GM12878 (cell line): ENCODE measurements at regions not wholly inside any gene's neighbourhood (a gene's known extent, or its start where the extent isn't known, plus 50 kb on each side); places are given as distances from the start of the nearest gene placed in this dataset.

Source experiments
- ATAC-seq: fragments of 200-7000 bp; cut with Tn5 transposase; 3 replicates; pipeline ENCODE4 v1.9.1; 2020; ENCODE audit warnings: mild to moderate bottlenecking, moderate library complexity
- BruUV-seq: library from RNA; stranded (reverse); fragments of 400-500 nt; replicated peaks from 2 replicates; lab custom pipeline; 2021; lab: Mats Ljungman, UMichigan
- CTCF ChIA-PET: fragments of 300-600 bp; sonication (Branson Sonifier 250); formaldehyde crosslinking; extraction: SDS; loops from one replicate; lab custom pipeline; 2021; ENCODE audit warnings: inconsistent platforms; lab: Yijun Ruan, JAX
- POLR2A ChIA-PET: fragments of 350-600 bp; formaldehyde crosslinking; extraction: SDS; loops from one replicate; lab custom pipeline; 2021; ENCODE audit warnings: inconsistent platforms; lab: Charles Lee
- RAD21 ChIA-PET: fragments of 300-600 bp; sonication (Branson Sonifier 250); formaldehyde crosslinking; loops from one replicate; lab custom pipeline; 2023; ENCODE audit warnings: antibody characterized with exemption; ENCODE audit not compliant: unreplicated experiment; lab: Charles Lee
- SMC1A ChIA-PET: fragments of 300-600 bp; sonication (Branson Sonifier 250); formaldehyde crosslinking; loops from one replicate; lab custom pipeline; 2023; ENCODE audit not compliant: unreplicated experiment, uncharacterized antibody; lab: Charles Lee
- DNase-seq: peaks from one replicate; pipeline ENCODE4 v3.0.0-alpha.2; 2011; ENCODE audit warnings: low read depth, low spot score
- FAIRE-seq: peaks from 3 replicates; lab custom pipeline; 2011; peaks lifted over from hg19 to GRCh38; lab: Jason Lieb, UNC
- H2AFZ ChIP-seq: 2 replicates; pipeline ENCODE4 v1.6.0; 2011; ENCODE audit warnings: low read depth, low read length, control low read depth; ENCODE audit not compliant: control insufficient read depth
- H3K27ac ChIP-seq: 2 replicates; pipeline ENCODE4 v1.5.1; 2011; ENCODE audit warnings: control low read depth; ENCODE audit not compliant: control insufficient read depth, insufficient read depth
- H3K27me3 ChIP-seq, 2 experiments: replicated peaks in 1 of 2; 2 replicates each; pipeline versions ENCODE4 v1.6.0 to v1.6.1; 2011; ENCODE audit warnings: low read length in 1 of 2; ENCODE audit not compliant: control insufficient read depth in 2 of 2, insufficient read depth in 2 of 2
- H3K36me3 ChIP-seq, 2 experiments: 2 replicates each; pipeline ENCODE4 v1.5.1; 2011; ENCODE audit warnings: low read length in 1 of 2; ENCODE audit not compliant: control insufficient read depth in 2 of 2, insufficient read depth in 2 of 2
- H3K4me1 ChIP-seq: 2 replicates; pipeline ENCODE4 v1.6.1; 2011; ENCODE audit warnings: mild to moderate bottlenecking, low read length, moderate library complexity, mixed read lengths; ENCODE audit not compliant: control insufficient read depth, insufficient read depth
- H3K4me2 ChIP-seq: 2 replicates; pipeline ENCODE4 v1.6.0; 2011; ENCODE audit warnings: control low read depth; ENCODE audit not compliant: control insufficient read depth, insufficient read depth
- H3K4me3 ChIP-seq: fragments of 200-600 bp; sonication (generic); 2 replicates; pipeline ENCODE4 v1.5.1; 2016
- H3K79me2 ChIP-seq: 2 replicates; pipeline ENCODE4 v1.6.0; 2011; ENCODE audit warnings: low read length; ENCODE audit not compliant: control insufficient read depth, insufficient read depth
- H3K9ac ChIP-seq: 2 replicates; pipeline ENCODE4 v1.8.0; 2011; ENCODE audit warnings: low read length, control low read depth, mixed read lengths; ENCODE audit not compliant: control insufficient read depth, insufficient read depth
- H3K9me3 ChIP-seq: replicated peaks from 3 replicates; pipeline ENCODE4 v1.5.1; 2011; ENCODE audit warnings: mild to moderate bottlenecking, low read length; ENCODE audit not compliant: control insufficient read depth, insufficient read depth
- H4K20me1 ChIP-seq: 2 replicates; pipeline ENCODE4 v1.6.0; 2011; ENCODE audit not compliant: control insufficient read depth, insufficient read depth
- CREB1 ChIP-seq: IDR thresholded peaks from 2 replicates; pipeline ENCODE4 v1.6.1; 2012; ENCODE audit warnings: low read depth, mild to moderate bottlenecking, inconsistent platforms
- FOXM1 ChIP-seq: IDR thresholded peaks from 2 replicates; pipeline ENCODE4 v1.6.1; 2012; ENCODE audit warnings: low read depth, mild to moderate bottlenecking, inconsistent platforms, low read length, moderate library complexity
- HCFC1 ChIP-seq: fragments of 150-350 bp; IDR thresholded peaks from 2 replicates; pipeline ENCODE4 v1.6.1; 2014; ENCODE audit warnings: low read length
- HSF1 ChIP-seq: fragments of 150-350 bp; IDR thresholded peaks from 2 replicates; pipeline ENCODE4 v1.6.1; 2014; ENCODE audit warnings: mild to moderate bottlenecking, low read depth, low read length
- NFXL1 ChIP-seq: fragments of 450-650 bp; IDR thresholded peaks from 2 replicates; pipeline ENCODE4 v1.6.1; 2017; ENCODE audit warnings: antibody characterized with exemption, mild to moderate bottlenecking, borderline replicate concordance
- PKNOX1 ChIP-seq: fragments of 450-650 bp; IDR thresholded peaks from 2 replicates; pipeline ENCODE4 v1.6.1; 2016; ENCODE audit warnings: mild to moderate bottlenecking
- RB1 ChIP-seq: fragments of 450-650 bp; formaldehyde crosslinking; IDR thresholded peaks from 2 replicates; pipeline ENCODE4 v1.6.1; 2017; ENCODE audit warnings: mild to moderate bottlenecking, borderline replicate concordance
- SKIL ChIP-seq: fragments of 450-650 bp; IDR thresholded peaks from 2 replicates; pipeline ENCODE4 v1.6.1; 2017; ENCODE audit warnings: mild to moderate bottlenecking, low read depth, inconsistent platforms; ENCODE audit not compliant: poor library complexity, severe bottlenecking
- SREBF1 ChIP-seq: IDR thresholded peaks from 2 replicates; pipeline ENCODE4 v1.6.1; 2012; ENCODE audit warnings: mild to moderate bottlenecking, low read length
- STAT1 ChIP-seq: fragments of 450-650 bp; conservative IDR thresholded peaks from 2 replicates; pipeline ENCODE4 v1.6.1; 2014; ENCODE audit warnings: antibody characterized with exemption, mild to moderate bottlenecking
- WRNIP1 ChIP-seq: IDR thresholded peaks from 2 replicates; pipeline ENCODE4 v1.6.1; 2011; ENCODE audit warnings: low read depth, low read length, improper control_type of control experiment, borderline replicate concordance
- ZNF274 ChIP-seq: IDR thresholded peaks from one replicate; pipeline ENCODE4 v1.8.0; 2011; ENCODE audit not compliant: insufficient read length, insufficient read depth
- WGBS: methylation state at CpG from one replicate; pipeline ENCODE4 v1.1.6; 2016; ENCODE audit warnings: low lambda C conversion rate; ENCODE audit not compliant: insufficient replicate concordance, insufficient coverage; ENCODE audit errors: missing lambda C conversion rate; 5-methylcytosine and 5-hydroxymethylcytosine counted together
- in situ Hi-C: fragments of 300-500 bp; cut with MboI; formaldehyde crosslinking; loops from 9 replicates; pipeline ENCODE4 v1.14.3; 2018; ENCODE audit warnings: mixed read lengths
- intact Hi-C: fragments of 100-400 bp; cut with micrococcal nuclease; formaldehyde crosslinking; loops from one replicate; pipeline ENCODE4 v1.14.2; 2022; ENCODE audit not compliant: unreplicated experiment

GRCh38 chr1:114207635-114208034, 54.0 kb upstream of the SYT6 start:
- 22% methylated on average over 11 of the region's 11 CpGs for WGBS
- no peaks in the 10 kb centered on the region; the same call in 1 of the 2 replicates for H4K20me1 ChIP-seq
- no peak overlapping the region for H2AFZ ChIP-seq
- H3K4me2 ChIP-seq, result no peak overlapping the region
- no TSS peak for BruUV-seq
- intact Hi-C loops (no loop called here), in situ Hi-C loops (no loop called here)
- no peak overlapping the region for H3K27ac ChIP-seq
- no peak overlapping the region for H3K4me3 ChIP-seq
- H3K4me1 ChIP-seq, result no peaks in the 10 kb centered on the region
- no peak overlapping the region for H3K9ac ChIP-seq
- POLR2A ChIA-PET, result no interaction called here
- H3K9me3 ChIP-seq, result no peaks in the 10 kb centered on the region
- no peak for ATAC-seq
- CTCF ChIA-PET, result no interaction called here
- SMC1A ChIA-PET, result no interaction called here
- no peaks in the 10 kb centered on the region for H3K36me3 ChIP-seq
- no peak for DNase-seq
- FAIRE-seq, result no peak
- peaks cover 3 to 4% of the 10 kb centered on the region in 2 experiments; a peak in 3 of 4 replicates for H3K27me3 ChIP-seq
- H3K79me2 ChIP-seq, result no peaks in the 10 kb centered on the region
- RAD21 ChIA-PET, result no interaction called here
- TF ChIP-seq WRNIP1 (no peak), NFXL1 (no peak), HSF1 (no peak), FOXM1 (no peak), ZNF274 (no peak), HCFC1 (no peak), SKIL (no peak), CREB1 (no peak), STAT1 (no peak), PKNOX1 (no peak), RB1 (no peak), SREBF1 (no peak)
